ENCODE measurements at regions not wholly inside any gene's neighbourhood (a gene's known extent, or its start where the extent isn't known, plus 50 kb on each side); places are given as distances from the start of the nearest gene placed in this dataset.
"Not testable (repeated sequence)": the region's sequence is repeated elsewhere in the genome, so short reads cannot be mapped to it uniquely, and the experiment has no call there.

DNA sequence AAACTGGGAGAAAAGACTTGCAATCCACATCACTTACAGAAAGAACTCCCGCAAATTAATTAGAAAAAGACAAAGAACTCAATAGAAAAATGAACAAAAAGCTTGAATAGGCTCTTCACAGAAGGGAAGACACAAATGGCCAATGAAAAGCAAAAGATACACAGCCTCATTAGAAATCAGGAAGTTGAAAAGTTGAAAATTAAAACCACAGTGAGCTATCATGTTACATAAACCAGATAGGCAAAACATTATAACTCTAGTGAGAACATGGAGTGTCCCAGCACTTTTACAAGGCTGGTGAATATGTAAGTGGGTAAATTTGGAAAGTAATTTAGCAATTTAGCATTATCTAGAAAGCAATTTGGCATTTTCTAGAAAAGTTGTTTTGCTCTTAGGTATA, 158.4 kb upstream of the RASSF8 start:
- no peaks in the 10 kb centered on the region for H4K20me1 ChIP-seq (ENCODE audit: insufficient read depth, low read length)
- Mint-ChIP-seq H3K4me1 (ENCODE audit: low read depth, unreplicated experiment) (peaks cover 3% of the 10 kb centered on the region), H3K4me3 (ENCODE audit: unreplicated experiment) (no peak overlapping the region), H3K9me3 (ENCODE audit: unreplicated experiment) (peaks cover 2% of the 10 kb centered on the region), H3K27ac (ENCODE audit: unreplicated experiment) (no peak overlapping the region), H3K27me3 (ENCODE audit: low read depth, unreplicated experiment) (no peaks in the 10 kb centered on the region), H3K36me3 (ENCODE audit: low read depth, unreplicated experiment) (no peaks in the 10 kb centered on the region)
- FAIRE-seq, result no peak
- H3K4me3 ChIP-seq (ENCODE audit: insufficient read depth, low read depth, low read length), result no peak overlapping the region
- H3K79me2 ChIP-seq (ENCODE audit: insufficient read depth, low read length), result no peaks in the 10 kb centered on the region
- H2AFZ ChIP-seq (ENCODE audit: low read depth, low read length), result no peak overlapping the region
- no peak overlapping the region for H3K4me2 ChIP-seq (ENCODE audit: low read length)
- no peaks in the 10 kb centered on the region for H3K9me3 ChIP-seq (ENCODE audit: insufficient read depth, low read depth, low read length)
- DNase-seq (ENCODE audit: low read depth), result peak; percentile 31
- no peaks in the 10 kb centered on the region for H3K27me3 ChIP-seq (ENCODE audit: insufficient read depth, low read length)
- TF ChIP-seq, protein P1, sequence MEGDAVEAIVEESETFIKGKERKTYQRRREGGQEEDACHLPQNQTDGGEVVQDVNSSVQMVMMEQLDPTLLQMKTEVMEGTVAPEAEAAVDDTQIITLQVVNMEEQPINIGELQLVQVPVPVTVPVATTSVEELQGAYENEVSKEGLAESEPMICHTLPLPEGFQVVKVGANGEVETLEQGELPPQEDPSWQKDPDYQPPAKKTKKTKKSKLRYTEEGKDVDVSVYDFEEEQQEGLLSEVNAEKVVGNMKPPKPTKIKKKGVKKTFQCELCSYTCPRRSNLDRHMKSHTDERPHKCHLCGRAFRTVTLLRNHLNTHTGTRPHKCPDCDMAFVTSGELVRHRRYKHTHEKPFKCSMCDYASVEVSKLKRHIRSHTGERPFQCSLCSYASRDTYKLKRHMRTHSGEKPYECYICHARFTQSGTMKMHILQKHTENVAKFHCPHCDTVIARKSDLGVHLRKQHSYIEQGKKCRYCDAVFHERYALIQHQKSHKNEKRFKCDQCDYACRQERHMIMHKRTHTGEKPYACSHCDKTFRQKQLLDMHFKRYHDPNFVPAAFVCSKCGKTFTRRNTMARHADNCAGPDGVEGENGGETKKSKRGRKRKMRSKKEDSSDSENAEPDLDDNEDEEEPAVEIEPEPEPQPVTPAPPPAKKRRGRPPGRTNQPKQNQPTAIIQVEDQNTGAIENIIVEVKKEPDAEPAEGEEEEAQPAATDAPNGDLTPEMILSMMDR (IDR thresholded peaks at IDR 0.05; ENCODE audit: insufficient read depth, low read depth, low read length), result no peak
- TF ChIP-seq EZH2 (IDR thresholded peaks at IDR 0.05; ENCODE audit: insufficient read depth, low read length), result no peak
- H3K9ac ChIP-seq (ENCODE audit: low read length), result no peak overlapping the region
- H3K36me3 ChIP-seq (ENCODE audit: insufficient read depth, low read length), result no peaks in the 10 kb centered on the region
- H3K4me1 ChIP-seq (ENCODE audit: insufficient read depth, low read length), result peaks cover 6% of the 10 kb centered on the region
- no peak overlapping the region for H3K27ac ChIP-seq (ENCODE audit: low read depth, low read length)

- peaks cover 3% of the 10 kb centered on the region for H3K4me1 ChIP-seq (ENCODE audit: insufficient read depth, low read length)
- Mint-ChIP-seq H3K36me3 (ENCODE audit: low read depth, unreplicated experiment) (no peaks in the 10 kb centered on the region), H3K9me3 (ENCODE audit: unreplicated experiment) (peaks cover 2% of the 10 kb centered on the region), H3K4me1 (ENCODE audit: low read depth, unreplicated experiment) (peaks cover 3% of the 10 kb centered on the region), H3K27me3 (ENCODE audit: low read depth, unreplicated experiment) (no peaks in the 10 kb centered on the region), H3K4me3 (ENCODE audit: unreplicated experiment) (no peak overlapping the region), H3K27ac (ENCODE audit: unreplicated experiment) (no peak overlapping the region)
- no peaks in the 10 kb centered on the region for H3K27me3 ChIP-seq (ENCODE audit: insufficient read depth, low read length)
- no peaks in the 10 kb centered on the region for H3K79me2 ChIP-seq (ENCODE audit: insufficient read depth, low read length)
- no peaks in the 10 kb centered on the region for H3K36me3 ChIP-seq (ENCODE audit: insufficient read depth, low read length)
- H3K4me3 ChIP-seq (ENCODE audit: insufficient read depth, low read depth, low read length), result no peak overlapping the region
- H3K4me2 ChIP-seq (ENCODE audit: low read length), result no peak overlapping the region
- no peak overlapping the region for H2AFZ ChIP-seq (ENCODE audit: low read depth, low read length)
- no peak for FAIRE-seq
- TF ChIP-seq, protein P1 (IDR thresholded peaks at IDR 0.05; ENCODE audit: insufficient read depth, low read depth, low read length), result no peak
- no peak for TF ChIP-seq EZH2 (IDR thresholded peaks at IDR 0.05; ENCODE audit: insufficient read depth, low read length)
- H3K27ac ChIP-seq (ENCODE audit: low read depth, low read length), result no peak overlapping the region
- no peak for DNase-seq (ENCODE audit: low read depth)
- no peaks in the 10 kb centered on the region for H4K20me1 ChIP-seq (ENCODE audit: insufficient read depth, low read length)
- no peaks in the 10 kb centered on the region for H3K9me3 ChIP-seq (ENCODE audit: insufficient read depth, low read depth, low read length)
- no peak overlapping the region for H3K9ac ChIP-seq (ENCODE audit: low read length)
Observed at GRCh38 chr12:25801734-25802133, 156.7 kb upstream of the RASSF8 start.

DNA sequence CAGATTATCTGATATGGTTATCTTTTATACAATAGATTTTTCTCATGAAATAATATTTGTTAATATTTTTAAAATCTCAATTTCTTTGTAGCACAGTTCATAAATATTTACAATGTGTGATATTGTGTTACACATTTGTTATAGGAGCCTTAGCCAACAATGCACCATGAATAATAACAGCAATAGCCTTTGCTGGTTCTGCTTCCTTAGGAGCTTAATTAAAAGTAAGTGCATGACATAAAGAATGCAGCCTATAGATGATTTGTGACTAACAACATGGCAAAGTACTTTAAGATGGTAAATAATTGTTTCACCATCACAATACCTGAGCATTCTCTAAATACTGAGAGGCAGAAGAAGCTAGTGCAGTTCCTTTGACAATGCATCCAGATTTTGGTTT, 156.3 kb upstream of the RASSF8 start:
- Histone ChIP-seq H2AFZ (ENCODE audit: low read depth, low read length) (no peak overlapping the region), H3K9ac (ENCODE audit: low read length) (no peak overlapping the region), H4K20me1 (ENCODE audit: insufficient read depth, low read length) (no peaks in the 10 kb centered on the region), H3K9me3 (ENCODE audit: insufficient read depth, low read depth, low read length) (no peaks in the 10 kb centered on the region), H3K4me1 (ENCODE audit: insufficient read depth, low read length) (peaks cover 2% of the 10 kb centered on the region), H3K4me3 (ENCODE audit: insufficient read depth, low read depth, low read length) (no peak overlapping the region), H3K36me3 (ENCODE audit: insufficient read depth, low read length) (no peaks in the 10 kb centered on the region), H3K27ac (ENCODE audit: low read depth, low read length) (no peak overlapping the region), H3K79me2 (ENCODE audit: insufficient read depth, low read length) (no peaks in the 10 kb centered on the region), H3K27me3 (ENCODE audit: insufficient read depth, low read length) (no peaks in the 10 kb centered on the region), H3K4me2 (ENCODE audit: low read length) (no peak overlapping the region)
- peaks cover 2% of the 10 kb centered on the region for H3K9me3 Mint-ChIP-seq (ENCODE audit: unreplicated experiment)
- no peak overlapping the region for H3K27ac Mint-ChIP-seq (ENCODE audit: unreplicated experiment)
- TF ChIP-seq EZH2 (IDR thresholded peaks at IDR 0.05; ENCODE audit: insufficient read depth, low read length), result no peak
- TF ChIP-seq, protein P1 (IDR thresholded peaks at IDR 0.05; ENCODE audit: insufficient read depth, low read depth, low read length), result no peak
- H3K4me3 Mint-ChIP-seq (ENCODE audit: unreplicated experiment), result no peak overlapping the region
- no peaks in the 10 kb centered on the region for H3K36me3 Mint-ChIP-seq (ENCODE audit: low read depth, unreplicated experiment)
- FAIRE-seq, result no peak
- no peak for DNase-seq (ENCODE audit: low read depth)
- H3K27me3 Mint-ChIP-seq (ENCODE audit: low read depth, unreplicated experiment), result no peaks in the 10 kb centered on the region
- H3K4me1 Mint-ChIP-seq (ENCODE audit: low read depth, unreplicated experiment), result peaks cover 3% of the 10 kb centered on the region

GRCh38 chr12:25803029-25803664, 155.3 kb upstream of the RASSF8 start:
- DNase-seq (ENCODE audit: low read depth); H3K27ac Mint-ChIP-seq (ENCODE audit: unreplicated experiment); H3K9ac ChIP-seq (ENCODE audit: low read length); H3K27me3 ChIP-seq (ENCODE audit: insufficient read depth, low read length); H3K9me3 Mint-ChIP-seq (ENCODE audit: unreplicated experiment); H3K4me2 ChIP-seq (ENCODE audit: low read length); H3K36me3 Mint-ChIP-seq (ENCODE audit: low read depth, unreplicated experiment); H3K9me3 ChIP-seq (ENCODE audit: insufficient read depth, low read depth, low read length); H3K79me2 ChIP-seq (ENCODE audit: insufficient read depth, low read length); H2AFZ ChIP-seq (ENCODE audit: low read depth, low read length); H4K20me1 ChIP-seq (ENCODE audit: insufficient read depth, low read length); H3K4me1 ChIP-seq (ENCODE audit: insufficient read depth, low read length); H3K4me3 ChIP-seq (ENCODE audit: insufficient read depth, low read depth, low read length); H3K27me3 Mint-ChIP-seq (ENCODE audit: low read depth, unreplicated experiment); H3K27ac ChIP-seq (ENCODE audit: low read depth, low read length); FAIRE-seq; H3K4me1 Mint-ChIP-seq (ENCODE audit: low read depth, unreplicated experiment); H3K4me3 Mint-ChIP-seq (ENCODE audit: unreplicated experiment); H3K36me3 ChIP-seq (ENCODE audit: insufficient read depth, low read length): not testable (repeated sequence)
